NOMO-1 (cell line): ENCODE measurements at regions not wholly inside any gene's neighbourhood (a gene's known extent, or its start where the extent isn't known, plus 50 kb on each side); places are given as distances from the start of the nearest gene placed in this dataset.

ENCODE experiments used
- DNase-seq, 2 experiments: peaks; one replicate each; lab custom pipeline; 2025; ENCODE audit not compliant: unreplicated experiment in 2 of 2; lab: John Stamatoyannopoulos, UW

DNA sequence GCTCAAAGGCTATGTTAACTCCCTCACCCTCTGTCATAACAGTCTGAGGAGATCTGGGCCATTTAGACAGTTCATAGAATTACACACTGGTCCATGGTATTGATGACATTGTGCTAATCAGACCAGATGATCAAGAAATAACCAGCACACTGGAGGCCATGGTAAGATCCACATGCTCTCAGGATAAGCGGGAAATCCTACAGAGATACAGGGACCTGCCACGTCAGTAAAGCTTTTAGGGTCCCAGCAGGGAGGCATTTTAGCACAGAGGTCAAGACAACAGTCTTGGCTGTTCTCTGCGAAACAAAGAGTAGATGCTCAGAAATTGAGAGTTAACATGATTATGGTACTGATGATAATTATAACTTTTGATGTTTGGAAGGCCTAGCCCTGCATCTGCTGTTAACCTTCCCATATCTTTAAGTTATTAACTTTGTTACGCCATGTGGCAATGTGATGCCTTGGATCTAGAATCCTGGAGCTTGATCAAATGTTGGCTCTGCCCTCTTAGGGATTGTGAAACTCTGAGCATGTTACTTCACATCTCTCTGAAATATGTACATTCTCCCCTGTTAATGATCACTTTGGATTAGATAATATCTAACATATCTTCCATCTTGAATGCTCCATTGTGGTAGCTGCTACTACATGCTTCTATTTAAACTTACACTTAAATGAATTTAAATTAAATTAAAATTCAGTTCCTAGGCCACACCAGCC, 172.0 kb upstream of the SOX9 start:
- DNase-seq: no peak

DNA sequence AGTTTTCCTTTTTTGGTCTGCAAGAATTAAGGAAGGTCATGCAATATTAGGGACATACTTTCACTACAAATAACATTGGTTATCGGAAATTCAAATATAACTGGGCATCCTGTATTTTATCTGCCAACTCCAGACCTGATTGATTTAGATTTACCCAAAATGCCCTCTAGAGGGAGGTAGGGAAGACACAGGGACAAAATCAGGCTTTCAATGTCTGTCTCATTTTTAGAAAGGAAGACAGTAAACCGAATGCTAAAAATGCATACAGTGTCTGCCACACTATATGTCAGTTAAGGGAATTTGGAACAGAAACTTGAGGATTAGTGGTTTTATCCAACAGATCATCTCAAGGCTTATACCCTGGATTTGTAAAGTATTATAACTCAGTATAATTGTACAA, 161.7 kb upstream of the SOX9 start:
- no peak for DNase-seq

DNA sequence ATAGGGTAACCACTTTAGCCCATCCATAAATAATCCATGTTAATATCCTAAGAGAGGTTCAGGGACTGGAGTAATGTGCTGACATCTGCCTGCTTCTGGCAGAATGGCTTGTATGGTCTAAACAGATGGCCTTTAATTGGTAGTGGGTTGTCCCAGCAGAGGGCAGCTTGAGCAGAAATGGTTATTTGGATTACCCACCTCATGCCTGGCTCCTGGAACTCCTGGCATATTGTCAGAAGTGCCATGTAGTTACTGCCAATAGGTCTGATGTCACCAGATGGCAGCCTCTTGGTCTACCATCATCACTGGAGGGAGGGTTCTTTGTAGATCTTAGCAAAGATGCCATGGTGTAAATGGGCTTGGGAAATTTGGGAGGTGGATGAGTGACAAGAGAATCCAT, 157.5 kb upstream of the SOX9 start:
- DNase-seq: no peak

DNA sequence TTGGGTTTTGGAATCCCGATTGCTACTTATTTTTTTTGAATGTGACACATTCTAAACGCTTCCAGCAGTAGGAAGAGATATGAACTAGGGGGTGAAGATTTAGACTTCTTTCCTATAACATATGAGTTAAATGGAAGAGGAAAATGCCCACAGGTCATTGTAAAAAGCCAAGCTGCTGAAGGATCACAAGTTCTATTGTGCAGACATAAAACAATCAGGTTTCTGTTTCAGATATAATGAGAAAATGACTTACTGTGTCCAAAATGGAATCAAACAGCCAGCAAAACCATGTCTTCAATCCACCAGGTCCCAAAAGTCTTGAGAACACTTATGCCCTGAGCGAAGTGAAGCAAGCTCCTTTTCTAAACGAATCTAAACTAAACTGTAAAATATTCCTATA, 157.0 kb upstream of the SOX9 start:
- no peak for DNase-seq

DNA sequence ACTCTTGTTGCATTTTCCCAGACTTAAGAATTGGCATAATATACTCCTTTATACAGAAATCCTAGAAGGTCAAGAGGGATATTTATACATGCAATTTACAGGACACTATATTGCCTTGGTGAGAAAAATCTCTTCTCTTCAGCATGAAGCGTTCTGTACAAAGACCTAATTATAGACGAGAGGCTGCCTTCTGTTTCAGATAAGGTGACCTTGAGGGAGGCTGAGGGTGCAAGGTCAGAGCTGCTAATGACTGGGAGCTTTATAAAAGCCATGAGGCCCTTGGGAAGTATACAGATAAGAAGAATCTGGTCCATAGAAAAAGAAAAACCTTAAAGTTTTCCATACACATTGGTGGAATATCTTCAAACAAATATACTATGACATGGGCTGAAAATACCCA, 156.3 kb upstream of the SOX9 start:
- DNase-seq: no peak

DNA sequence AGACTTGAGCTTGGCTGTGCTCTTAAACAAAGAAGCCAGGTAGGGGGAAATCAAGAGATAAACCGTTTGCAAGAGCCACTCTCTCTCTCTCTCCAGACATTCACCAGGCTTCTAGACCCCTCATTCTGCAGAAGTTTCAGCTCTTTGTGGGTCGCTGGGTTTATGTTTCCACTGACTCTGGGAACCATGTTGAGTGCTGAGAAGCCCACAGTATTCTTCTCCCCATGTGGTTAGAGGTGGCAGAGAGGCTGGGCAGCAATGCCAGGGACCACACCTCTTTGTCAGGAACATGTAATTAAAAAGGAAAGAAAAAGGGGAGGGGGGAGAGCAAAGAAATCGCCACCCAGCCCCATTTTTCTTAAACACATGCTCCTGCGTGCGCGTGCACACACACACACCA, 154.8 kb upstream of the SOX9 start:
- no peak for DNase-seq

DNA sequence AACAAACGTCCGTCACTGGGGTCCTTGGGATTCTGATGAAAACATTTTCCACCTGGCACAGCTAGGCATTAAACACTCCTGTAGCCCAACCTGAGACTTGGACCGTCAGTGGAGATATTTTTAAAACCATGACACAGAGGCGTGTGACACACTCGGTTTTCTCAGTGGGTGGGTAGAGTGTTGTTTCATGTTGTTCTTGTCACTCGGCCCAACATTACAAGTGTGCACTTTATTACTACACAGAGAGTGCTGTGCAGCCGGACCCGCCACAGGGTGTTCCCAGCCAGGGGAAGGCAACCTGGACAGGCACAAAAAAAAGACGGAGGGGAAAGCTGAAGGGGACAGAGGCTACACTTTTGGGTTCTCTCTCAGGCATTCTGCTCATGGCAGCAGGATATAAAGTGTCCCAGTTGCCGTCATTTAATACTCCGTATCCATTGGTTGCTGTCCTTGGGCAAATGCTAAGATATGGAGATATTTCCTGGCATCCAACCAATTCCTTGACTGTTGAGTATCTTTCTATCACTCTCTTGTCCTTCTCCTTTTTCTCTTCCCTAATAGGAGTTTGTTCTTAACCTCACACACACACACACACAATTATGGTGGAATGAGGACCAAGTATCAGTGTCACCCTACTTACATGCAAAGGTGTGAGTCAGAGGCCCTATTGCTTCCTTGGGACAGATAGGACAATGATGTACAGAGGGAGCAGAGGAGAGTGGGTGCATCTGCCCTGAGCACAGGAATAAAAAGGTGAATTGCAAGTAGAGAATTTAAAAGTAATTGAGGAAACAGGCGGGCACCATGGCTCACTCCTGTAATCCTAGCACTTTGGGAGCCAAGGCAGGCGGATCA, 154.1 kb upstream of the SOX9 start:
- DNase-seq: no peak

DNA sequence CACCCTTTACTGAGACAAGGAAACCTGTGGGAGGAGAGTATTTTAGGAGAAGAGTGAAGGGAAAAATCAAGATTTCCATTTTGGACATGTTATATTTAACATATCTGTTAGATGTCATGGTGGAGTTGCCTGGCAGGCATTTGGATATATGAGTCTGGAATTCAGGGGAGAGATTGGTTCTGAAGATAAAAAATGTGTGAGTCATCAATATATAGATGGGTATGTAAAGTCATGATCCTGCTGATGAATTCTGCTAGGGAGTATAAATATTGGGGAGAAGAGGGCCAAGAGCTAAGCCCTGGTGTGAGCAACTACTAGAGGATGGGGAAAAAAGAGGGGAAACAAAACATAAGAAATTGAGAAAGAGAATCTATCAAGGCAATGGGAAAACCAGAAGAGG, 151.3 kb upstream of the SOX9 start:
- no peak for DNase-seq

DNA sequence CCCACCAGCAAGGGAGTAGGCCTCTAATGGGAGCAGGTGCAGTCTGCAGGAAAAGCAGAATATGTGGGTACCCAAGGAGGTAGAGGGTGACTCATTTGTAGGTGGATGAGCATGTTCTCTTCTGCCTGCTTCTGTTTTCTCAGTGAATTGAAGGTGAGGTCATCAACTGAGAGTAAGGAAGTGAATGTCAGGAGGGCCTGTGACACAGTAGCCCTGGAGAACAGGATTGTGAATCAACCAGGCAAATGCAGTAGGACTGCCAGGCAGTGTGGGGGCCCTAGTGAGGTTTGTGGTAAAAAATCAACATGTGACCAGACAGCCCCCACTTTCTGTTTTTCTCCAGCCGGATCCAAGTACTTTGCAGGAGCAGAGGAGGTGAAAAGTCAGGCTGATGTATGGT, 150.5 kb upstream of the SOX9 start:
- no peak for DNase-seq

DNA sequence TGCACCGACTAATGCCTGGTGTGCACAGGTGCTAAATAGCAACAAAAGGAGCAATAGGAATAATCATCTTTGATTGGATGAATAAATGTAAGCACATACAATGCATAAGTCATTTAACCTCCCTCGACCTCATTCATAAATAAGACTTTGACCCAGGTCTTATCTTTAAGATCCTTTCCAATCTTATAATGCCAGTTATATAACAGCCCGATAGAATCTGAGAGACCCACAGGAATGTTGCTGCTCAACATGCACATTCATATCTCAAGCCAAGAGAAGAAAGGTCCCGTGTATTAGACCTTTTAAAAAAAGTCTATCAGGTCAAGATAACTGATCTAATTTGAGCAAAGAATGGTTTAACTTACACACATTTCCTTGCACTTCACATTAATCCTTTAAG, 146.8 kb upstream of the SOX9 start:
- no peak for DNase-seq

DNA sequence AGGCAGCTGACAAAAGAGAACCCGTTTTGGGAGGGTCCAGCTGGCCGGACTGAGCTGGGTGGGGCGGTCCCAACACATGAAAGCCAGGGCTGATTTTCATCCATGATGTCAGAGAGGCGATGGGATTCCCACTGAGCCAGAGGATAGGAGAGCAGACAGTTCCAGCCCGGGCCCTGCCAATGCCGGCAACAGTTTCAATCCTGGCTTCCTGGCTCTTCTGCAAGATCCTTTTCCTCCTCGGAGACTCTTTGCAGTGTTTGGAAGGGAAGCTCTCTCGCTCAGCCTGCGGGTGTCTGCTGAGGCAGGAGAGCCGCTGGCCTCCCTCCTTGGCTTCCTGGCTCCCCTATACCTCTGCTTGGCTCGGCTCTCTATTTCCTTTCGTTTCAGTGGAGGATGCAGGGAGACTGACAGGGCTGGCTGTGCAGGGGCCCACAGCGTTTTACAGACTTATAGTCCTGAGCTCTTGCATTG, 145.5 kb upstream of the SOX9 start:
- DNase-seq: no peak

DNA sequence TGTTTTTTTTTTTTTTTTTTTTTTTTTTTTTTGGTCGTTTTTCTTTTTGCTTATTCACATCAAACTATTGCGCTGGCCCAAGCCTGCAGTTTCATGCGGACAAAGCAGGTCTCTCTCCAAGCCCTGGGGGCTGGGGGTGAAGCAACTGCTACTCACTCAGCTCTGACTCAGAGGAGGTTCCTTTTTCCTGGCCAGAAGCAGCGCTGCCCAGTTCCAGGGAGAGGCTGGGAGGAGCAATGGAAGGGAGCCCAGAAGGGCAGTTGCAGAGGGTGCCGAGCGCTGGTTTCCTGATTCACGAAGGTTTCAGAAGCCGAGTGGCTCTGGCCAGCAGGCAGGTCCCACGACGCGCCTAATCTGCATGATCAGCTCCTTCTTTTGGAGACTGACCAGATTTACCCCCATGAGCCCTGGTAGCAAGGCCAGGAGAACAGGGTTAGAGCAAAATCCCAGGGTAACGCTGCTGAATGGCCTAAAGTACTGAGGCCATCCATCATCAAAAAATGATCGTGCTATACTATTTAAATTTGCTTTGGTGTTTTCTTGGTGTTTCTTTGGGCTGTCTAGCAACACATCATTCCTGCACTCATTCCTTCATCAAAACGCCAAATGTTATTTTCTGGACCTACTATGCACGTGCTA, 144.7 kb upstream of the SOX9 start:
- DNase-seq: no peak

DNA sequence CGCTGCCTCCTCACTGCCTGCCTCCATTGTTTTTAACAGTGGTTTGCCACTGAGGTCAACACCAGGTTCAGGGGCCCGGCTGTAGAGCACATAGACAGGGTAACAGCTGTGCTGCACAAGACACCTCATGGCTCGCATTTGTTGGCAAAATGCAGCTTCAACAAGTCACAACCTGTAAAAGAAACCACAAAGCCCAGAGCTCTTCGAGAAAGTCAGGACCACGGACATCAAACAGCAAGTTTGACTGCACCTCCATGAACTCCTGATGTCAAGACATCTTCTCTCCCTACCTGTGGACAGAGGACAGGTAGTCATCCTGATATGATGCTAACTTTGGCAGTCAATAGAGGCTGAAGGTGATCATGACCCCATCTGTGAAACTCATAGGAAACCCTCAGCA, 142.4 kb upstream of the SOX9 start:
- no peak for DNase-seq

DNA sequence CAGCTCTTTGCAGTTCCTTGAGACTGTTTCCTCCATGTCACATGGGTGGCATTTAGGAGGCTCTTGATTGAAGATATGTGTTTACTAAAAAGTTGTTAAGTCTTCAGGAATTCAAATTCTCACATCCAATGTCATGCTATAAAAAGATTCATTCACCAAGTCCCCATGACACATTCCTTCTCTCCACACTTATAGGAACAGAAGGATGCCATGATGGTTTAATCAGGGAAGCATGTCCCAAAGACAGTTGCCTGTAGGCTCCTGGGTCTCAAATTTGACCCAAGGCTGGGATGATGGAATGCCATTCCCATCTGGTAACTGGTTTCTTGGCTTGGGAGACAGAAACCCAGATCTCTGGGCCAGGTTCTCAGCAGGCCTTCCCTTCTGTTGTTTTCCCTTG, 140.6 kb upstream of the SOX9 start:
- DNase-seq: no peak

DNA sequence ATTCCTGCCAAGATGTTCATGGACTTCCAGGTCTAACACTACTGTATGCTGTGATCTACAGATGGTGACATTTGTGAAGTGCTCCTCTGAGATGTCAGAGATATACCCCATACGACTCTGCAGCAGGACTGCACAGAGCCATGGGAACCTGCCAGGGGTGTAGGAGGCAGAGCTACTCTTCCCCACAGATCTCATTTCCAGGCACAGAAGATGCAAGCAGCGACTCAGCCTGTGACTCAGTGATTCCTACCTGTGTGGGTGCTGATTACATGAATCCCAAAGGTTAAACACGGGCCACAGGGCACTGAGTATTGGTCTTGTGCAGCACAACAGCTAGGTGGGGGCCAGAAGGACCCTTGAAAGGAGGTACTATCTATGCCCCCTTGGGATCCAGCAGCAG, 137.0 kb upstream of the SOX9 start:
- DNase-seq: no peak

DNA sequence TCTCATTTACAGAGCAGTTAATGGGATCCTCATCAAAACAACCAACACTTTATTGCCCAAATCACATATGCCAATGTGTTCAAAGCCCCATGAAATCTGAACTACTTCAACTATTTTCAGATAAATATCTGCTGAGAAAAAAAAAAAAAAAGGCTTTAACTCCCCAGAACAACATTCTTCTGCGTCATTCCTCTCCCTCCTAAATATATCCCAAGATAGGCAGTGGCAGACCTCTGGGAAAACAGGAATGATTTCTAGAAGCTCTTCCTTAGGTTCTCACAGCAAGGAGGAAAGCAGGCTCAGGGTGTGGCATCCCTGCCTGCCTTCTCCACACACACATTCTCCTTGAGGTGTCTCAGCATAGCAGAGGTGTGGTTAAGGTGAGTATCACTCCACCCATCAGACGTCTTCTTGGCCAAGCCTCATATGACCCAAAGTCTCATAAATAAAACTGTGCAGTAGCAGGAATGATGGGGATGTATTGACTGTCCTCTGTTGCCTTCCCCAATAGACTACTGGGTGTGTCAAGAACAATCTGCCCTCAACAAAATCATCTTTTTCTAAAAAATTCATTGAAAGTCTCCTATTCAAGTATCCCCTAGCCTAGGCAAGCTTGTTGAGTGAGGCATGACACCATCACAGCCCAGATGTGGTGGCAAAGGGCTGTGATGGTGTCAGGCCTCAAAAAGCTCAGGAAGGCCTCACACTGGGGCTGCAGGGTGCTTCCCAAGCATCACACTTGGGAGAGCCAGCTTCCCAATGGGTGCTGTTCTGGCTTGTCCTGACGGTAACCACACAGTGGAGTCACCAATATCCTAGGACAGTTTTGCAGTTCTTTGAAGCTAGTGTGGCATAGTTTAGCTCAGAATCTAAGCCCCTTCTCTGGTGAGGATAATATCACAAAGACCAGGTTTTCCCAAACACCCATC, 135.4 kb upstream of the SOX9 start:
- DNase-seq: no peak

DNA sequence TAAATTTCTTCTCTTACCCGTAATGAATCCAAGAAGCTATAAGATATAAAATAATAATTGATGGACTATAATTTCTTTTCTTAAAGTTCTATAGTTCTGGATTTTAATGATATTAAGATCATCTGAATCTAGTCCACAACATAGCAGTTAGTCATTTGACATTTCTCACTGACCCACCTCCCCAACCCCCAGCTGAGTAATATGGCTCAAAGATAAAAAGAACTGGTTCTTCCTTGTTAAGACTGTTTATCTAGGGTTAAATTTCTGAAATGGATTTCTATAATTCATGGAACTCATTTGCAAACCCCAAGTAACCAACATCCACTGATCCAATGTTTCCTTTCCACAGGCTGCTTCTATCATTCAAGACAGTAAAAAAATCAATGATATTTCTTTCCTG, 133.9 kb upstream of the SOX9 start:
- no peak for DNase-seq

DNA sequence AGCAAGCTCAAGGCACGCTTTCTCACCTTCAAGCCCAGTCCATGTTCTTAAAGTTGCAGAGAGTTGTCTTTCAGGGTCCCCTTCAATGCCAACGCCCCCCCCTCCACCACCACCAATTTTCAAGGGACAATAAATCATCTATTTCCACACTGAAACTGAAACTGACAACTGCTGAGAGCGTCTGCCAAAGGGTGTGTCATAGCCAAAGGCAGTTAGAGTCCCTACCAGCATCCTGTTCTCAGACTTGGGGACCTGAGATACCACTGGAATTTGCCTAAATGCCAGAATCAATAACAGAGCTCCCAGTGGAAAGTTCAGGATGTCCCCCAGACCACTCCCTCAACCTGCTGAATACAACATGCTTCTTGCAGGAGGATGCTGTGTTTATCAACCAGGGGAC, 133.2 kb upstream of the SOX9 start:
- DNase-seq: no peak

DNA sequence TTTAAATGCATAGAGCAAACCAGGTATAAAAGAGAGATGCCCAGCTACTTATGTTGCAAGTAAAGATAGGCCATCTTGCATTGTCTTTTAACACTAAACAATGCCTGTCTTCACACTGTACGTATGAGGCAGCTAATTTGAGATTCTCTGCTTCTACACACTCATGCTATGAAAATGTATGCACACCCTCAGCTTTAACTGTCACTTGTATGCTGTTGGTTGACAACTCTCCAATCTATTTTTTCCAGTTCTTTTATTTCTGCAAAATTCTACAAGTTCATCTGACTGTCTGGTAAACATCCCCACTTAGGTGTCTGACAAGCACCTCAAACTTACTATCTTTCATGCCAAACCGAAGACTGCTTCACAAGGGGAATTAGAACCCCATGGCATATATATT, 131.7 kb upstream of the SOX9 start:
- no peak for DNase-seq

DNA sequence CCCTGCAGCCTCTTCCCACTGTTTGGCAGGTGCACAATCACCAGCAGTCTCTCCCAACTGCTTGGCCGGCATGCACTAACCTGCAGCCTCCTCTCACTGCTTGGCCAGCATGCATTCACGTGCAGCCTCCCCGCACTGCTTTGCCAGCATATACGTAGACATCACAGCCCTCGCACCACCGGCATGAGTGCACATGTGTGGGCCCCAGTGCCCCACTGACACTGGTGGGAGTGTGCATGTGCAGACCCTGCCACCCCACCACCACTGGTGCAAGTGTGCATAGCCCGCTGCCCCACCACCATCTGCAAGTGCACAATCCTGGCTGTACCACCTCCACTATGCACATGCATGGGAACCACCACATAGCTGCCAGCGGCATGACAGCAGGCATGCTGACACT, 127.5 kb upstream of the SOX9 start:
- no peak for DNase-seq

DNA sequence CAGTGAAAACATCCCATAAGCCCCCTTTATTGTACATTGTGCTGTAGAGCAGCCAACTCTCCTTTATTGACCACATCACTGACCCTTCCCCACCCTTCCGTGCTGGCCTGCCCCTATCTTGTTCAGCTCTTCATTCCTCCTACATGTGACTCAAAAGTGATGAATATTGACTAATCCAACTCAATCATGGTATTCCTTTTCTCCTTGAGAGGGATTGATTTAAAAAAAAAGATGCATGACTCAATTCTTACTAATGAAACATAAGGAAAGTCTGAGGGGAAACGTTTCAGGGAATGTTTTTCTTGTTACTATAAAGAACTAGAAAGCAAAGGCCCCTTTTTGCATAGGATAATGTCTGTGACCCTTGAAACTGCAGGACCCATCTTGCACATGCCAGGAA, 125.2 kb upstream of the SOX9 start:
- no peak for DNase-seq
